GM23248 (cell line): ENCODE measurements at regions not wholly inside any gene's neighbourhood (a gene's known extent, or its start where the extent isn't known, plus 50 kb on each side); places are given as distances from the start of the nearest gene placed in this dataset.

ENCODE experiments used
- EZH2 ChIP-seq: fragments of 200-600 bp; sonication (generic); IDR thresholded peaks from 2 replicates; pipeline ENCODE4 v1.6.1; 2018; ENCODE audit warnings: antibody characterized with exemption, mild to moderate bottlenecking; ENCODE audit not compliant: insufficient read depth, poor library complexity, severe bottlenecking
- EZH2phosphoT487 ChIP-seq: fragments of 200-600 bp; sonication (generic); IDR thresholded peaks from 2 replicates; pipeline ENCODE4 v1.6.1; 2018; ENCODE audit warnings: antibody characterized with exemption, moderate library complexity, mild to moderate bottlenecking, low read depth; ENCODE audit not compliant: insufficient read depth

DNA sequence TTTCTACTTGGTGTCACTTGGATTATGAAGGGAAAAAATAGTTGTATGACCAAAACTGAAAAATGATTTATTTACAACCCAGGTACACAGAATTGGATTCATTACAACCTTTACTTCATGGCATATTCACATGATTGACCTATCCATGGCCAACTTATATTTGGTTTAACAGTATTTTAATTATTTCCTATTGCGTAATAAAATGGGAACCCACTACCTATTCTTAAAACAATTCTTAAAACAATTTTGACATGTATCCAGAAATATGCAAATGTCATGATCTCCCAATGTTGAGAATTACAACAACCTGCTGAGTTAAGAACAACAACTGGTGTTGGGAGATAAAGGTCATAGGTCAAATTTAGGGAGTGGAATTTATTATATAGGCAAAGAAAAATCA lies 54.8 kb upstream of the DDX53 start:
- no peak for TF ChIP-seq EZH2
- no peak for TF ChIP-seq EZH2phosphoT487
